Neural progenitor cell (in vitro differentiated cells): ENCODE measurements at regions not wholly inside any gene's neighbourhood (a gene's known extent, or its start where the extent isn't known, plus 50 kb on each side); places are given as distances from the start of the nearest gene placed in this dataset.

Source experiments
- EZH2 ChIP-seq: fragments of 200-600 bp; sonication (generic); IDR thresholded peaks from 2 replicates; pipeline ENCODE4 v1.6.1; 2017; ENCODE audit warnings: antibody characterized with exemption, mild to moderate bottlenecking, moderate library complexity
- TF ChIP-seq, protein P1 (sequence below): fragments of 200-600 bp; sonication (generic); IDR thresholded peaks from 2 replicates; pipeline ENCODE4 v1.5.1; 2017; ENCODE audit warnings: antibody characterized with exemption, mild to moderate bottlenecking

GRCh38 chr6:49151461-49151860 is 311.6 kb downstream of the MMUT start:
- TF ChIP-seq, protein P1, sequence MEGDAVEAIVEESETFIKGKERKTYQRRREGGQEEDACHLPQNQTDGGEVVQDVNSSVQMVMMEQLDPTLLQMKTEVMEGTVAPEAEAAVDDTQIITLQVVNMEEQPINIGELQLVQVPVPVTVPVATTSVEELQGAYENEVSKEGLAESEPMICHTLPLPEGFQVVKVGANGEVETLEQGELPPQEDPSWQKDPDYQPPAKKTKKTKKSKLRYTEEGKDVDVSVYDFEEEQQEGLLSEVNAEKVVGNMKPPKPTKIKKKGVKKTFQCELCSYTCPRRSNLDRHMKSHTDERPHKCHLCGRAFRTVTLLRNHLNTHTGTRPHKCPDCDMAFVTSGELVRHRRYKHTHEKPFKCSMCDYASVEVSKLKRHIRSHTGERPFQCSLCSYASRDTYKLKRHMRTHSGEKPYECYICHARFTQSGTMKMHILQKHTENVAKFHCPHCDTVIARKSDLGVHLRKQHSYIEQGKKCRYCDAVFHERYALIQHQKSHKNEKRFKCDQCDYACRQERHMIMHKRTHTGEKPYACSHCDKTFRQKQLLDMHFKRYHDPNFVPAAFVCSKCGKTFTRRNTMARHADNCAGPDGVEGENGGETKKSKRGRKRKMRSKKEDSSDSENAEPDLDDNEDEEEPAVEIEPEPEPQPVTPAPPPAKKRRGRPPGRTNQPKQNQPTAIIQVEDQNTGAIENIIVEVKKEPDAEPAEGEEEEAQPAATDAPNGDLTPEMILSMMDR, result no peak
- no peak for TF ChIP-seq EZH2
